ENCODE measurements at regions not wholly inside any gene's neighbourhood (a gene's known extent, or its start where the extent isn't known, plus 50 kb on each side); places are given as distances from the start of the nearest gene placed in this dataset.

DNA sequence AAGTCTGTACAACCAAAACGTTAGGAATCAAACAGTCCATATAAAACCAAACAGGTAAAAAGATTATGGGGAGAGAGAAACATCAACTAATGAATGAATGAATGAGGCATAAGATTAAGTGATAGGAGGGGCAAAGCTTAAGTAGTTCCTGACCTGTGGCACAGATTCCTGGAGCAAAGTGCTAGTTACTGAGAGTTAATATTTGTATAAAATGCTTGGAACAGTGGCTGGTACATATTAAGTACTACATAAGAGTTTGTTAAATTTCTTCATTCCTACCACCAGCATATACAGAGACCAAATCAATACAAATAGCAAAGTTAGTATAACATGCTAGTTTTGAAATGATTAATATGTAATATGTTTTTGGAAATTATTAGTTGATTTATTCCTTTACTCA is 363.7 kb downstream of the ADAM29 start:
- H3K9me3 Mint-ChIP-seq: no peaks in the 10 kb centered on the region
- no peaks in the 10 kb centered on the region for H3K79me2 ChIP-seq (replicated peaks; ENCODE audit: insufficient read depth)
- no peaks in the 10 kb centered on the region for H3K9me2 ChIP-seq (ENCODE audit: insufficient read depth)
- TF ChIP-seq, protein P1, sequence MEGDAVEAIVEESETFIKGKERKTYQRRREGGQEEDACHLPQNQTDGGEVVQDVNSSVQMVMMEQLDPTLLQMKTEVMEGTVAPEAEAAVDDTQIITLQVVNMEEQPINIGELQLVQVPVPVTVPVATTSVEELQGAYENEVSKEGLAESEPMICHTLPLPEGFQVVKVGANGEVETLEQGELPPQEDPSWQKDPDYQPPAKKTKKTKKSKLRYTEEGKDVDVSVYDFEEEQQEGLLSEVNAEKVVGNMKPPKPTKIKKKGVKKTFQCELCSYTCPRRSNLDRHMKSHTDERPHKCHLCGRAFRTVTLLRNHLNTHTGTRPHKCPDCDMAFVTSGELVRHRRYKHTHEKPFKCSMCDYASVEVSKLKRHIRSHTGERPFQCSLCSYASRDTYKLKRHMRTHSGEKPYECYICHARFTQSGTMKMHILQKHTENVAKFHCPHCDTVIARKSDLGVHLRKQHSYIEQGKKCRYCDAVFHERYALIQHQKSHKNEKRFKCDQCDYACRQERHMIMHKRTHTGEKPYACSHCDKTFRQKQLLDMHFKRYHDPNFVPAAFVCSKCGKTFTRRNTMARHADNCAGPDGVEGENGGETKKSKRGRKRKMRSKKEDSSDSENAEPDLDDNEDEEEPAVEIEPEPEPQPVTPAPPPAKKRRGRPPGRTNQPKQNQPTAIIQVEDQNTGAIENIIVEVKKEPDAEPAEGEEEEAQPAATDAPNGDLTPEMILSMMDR (conservative IDR thresholded peaks at IDR 0.05; ENCODE audit: low read depth in 2 of 2): no peak
- no peak for TF ChIP-seq ZNF331 (CRISPR knock-in tag; IDR thresholded peaks at IDR 0.05; ENCODE audit: low read depth)
- TF ChIP-seq JUNB (IDR thresholded peaks at IDR 0.05; ENCODE audit: unreplicated experiment): no peak
- TF ChIP-seq NANOG (IDR thresholded peaks at IDR 0.05; ENCODE audit: borderline replicate concordance): no peak
- TF ChIP-seq, protein P2, sequence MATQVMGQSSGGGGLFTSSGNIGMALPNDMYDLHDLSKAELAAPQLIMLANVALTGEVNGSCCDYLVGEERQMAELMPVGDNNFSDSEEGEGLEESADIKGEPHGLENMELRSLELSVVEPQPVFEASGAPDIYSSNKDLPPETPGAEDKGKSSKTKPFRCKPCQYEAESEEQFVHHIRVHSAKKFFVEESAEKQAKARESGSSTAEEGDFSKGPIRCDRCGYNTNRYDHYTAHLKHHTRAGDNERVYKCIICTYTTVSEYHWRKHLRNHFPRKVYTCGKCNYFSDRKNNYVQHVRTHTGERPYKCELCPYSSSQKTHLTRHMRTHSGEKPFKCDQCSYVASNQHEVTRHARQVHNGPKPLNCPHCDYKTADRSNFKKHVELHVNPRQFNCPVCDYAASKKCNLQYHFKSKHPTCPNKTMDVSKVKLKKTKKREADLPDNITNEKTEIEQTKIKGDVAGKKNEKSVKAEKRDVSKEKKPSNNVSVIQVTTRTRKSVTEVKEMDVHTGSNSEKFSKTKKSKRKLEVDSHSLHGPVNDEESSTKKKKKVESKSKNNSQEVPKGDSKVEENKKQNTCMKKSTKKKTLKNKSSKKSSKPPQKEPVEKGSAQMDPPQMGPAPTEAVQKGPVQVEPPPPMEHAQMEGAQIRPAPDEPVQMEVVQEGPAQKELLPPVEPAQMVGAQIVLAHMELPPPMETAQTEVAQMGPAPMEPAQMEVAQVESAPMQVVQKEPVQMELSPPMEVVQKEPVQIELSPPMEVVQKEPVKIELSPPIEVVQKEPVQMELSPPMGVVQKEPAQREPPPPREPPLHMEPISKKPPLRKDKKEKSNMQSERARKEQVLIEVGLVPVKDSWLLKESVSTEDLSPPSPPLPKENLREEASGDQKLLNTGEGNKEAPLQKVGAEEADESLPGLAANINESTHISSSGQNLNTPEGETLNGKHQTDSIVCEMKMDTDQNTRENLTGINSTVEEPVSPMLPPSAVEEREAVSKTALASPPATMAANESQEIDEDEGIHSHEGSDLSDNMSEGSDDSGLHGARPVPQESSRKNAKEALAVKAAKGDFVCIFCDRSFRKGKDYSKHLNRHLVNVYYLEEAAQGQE (IDR thresholded peaks at IDR 0.05; ENCODE audit: unreplicated experiment): no peak
- no peak for TF ChIP-seq EZH2 (IDR thresholded peaks at IDR 0.05; ENCODE audit: low read depth, unreplicated experiment)
- TF ChIP-seq CREB1 (CRISPR knock-in tag; IDR thresholded peaks at IDR 0.05; ENCODE audit: low read depth): no peak
- peaks cover 10% of the 10 kb centered on the region for H3K4me1 Mint-ChIP-seq
- no peak overlapping the region for H2AFZ ChIP-seq
- H3K27ac Mint-ChIP-seq: no peak overlapping the region
- H3K4me3 ChIP-seq: no peak overlapping the region
- H3K36me3 Mint-ChIP-seq (ENCODE audit: low read depth): no peaks in the 10 kb centered on the region
- H3F3A ChIP-seq (replicated peaks; ENCODE audit: low read depth): no peaks in the 10 kb centered on the region
- peaks cover 4% of the 10 kb centered on the region; the same call in 1 of the 2 replicates for H3K4me1 ChIP-seq (ENCODE audit: insufficient read depth)
- H3K4me3 Mint-ChIP-seq: no peak overlapping the region
- H3K27me3 Mint-ChIP-seq (ENCODE audit: insufficient read depth, low read depth, poor library complexity): no peaks in the 10 kb centered on the region
- no peaks in the 10 kb centered on the region for H4K20me1 ChIP-seq (replicated peaks; ENCODE audit: insufficient read depth)
- no peak for DNase-seq (ENCODE audit: low spot score)
- H3K4me2 ChIP-seq: no peak overlapping the region
- ATAC-seq: no peak
- H3K27me3 ChIP-seq (ENCODE audit: insufficient read depth): no peaks in the 10 kb centered on the region
- no peak overlapping the region for H3K27ac ChIP-seq (ENCODE audit: low read depth)
- no peaks in the 10 kb centered on the region for H3K36me3 ChIP-seq (ENCODE audit: insufficient read depth)

DNA sequence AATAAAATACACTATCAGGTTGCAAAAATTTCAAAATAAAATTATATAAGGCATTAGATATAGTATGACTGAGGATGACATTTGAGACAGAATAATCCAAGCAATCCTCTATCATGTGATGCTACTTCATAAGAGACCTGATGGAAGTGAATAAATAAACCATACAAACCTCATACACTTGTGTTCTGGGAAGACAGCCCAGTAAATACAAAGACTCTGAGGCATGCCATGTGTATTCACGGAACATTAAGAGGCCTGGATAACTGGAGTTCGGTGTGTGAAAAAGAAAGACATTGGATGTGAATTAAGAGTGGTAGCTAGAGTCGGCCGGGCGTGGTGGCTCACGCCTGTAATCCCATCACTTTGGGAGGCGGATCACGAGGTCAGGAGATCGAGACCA is 364.2 kb downstream of the ADAM29 start:
- no peak for DNase-seq (ENCODE audit: low spot score)
- H3K4me3 Mint-ChIP-seq: no peak overlapping the region
- H3K9me2 ChIP-seq (ENCODE audit: insufficient read depth): no peaks in the 10 kb centered on the region
- H3K27me3 Mint-ChIP-seq (ENCODE audit: insufficient read depth, low read depth, poor library complexity): no peaks in the 10 kb centered on the region
- no peak overlapping the region for H3K27ac Mint-ChIP-seq
- no peaks in the 10 kb centered on the region for H3F3A ChIP-seq (replicated peaks; ENCODE audit: low read depth)
- no peaks in the 10 kb centered on the region for H3K36me3 ChIP-seq (ENCODE audit: insufficient read depth)
- ATAC-seq: no peak
- peaks cover 4% of the 10 kb centered on the region; the same call in 1 of the 2 replicates for H3K4me1 ChIP-seq (ENCODE audit: insufficient read depth)
- H3K4me3 ChIP-seq: no peak overlapping the region
- no peak overlapping the region for H3K4me2 ChIP-seq
- no peaks in the 10 kb centered on the region for H3K79me2 ChIP-seq (replicated peaks; ENCODE audit: insufficient read depth)
- no peaks in the 10 kb centered on the region for H3K36me3 Mint-ChIP-seq (ENCODE audit: low read depth)
- peaks cover 8% of the 10 kb centered on the region for H3K4me1 Mint-ChIP-seq
- H3K27me3 ChIP-seq (ENCODE audit: insufficient read depth): no peaks in the 10 kb centered on the region
- H4K20me1 ChIP-seq (replicated peaks; ENCODE audit: insufficient read depth): no peaks in the 10 kb centered on the region
- no peak overlapping the region for H2AFZ ChIP-seq
- H3K9me3 Mint-ChIP-seq: no peaks in the 10 kb centered on the region
- no peak overlapping the region for H3K27ac ChIP-seq (ENCODE audit: low read depth)
- no peak for TF ChIP-seq JUNB (IDR thresholded peaks at IDR 0.05; ENCODE audit: unreplicated experiment)
- TF ChIP-seq, protein P3, sequence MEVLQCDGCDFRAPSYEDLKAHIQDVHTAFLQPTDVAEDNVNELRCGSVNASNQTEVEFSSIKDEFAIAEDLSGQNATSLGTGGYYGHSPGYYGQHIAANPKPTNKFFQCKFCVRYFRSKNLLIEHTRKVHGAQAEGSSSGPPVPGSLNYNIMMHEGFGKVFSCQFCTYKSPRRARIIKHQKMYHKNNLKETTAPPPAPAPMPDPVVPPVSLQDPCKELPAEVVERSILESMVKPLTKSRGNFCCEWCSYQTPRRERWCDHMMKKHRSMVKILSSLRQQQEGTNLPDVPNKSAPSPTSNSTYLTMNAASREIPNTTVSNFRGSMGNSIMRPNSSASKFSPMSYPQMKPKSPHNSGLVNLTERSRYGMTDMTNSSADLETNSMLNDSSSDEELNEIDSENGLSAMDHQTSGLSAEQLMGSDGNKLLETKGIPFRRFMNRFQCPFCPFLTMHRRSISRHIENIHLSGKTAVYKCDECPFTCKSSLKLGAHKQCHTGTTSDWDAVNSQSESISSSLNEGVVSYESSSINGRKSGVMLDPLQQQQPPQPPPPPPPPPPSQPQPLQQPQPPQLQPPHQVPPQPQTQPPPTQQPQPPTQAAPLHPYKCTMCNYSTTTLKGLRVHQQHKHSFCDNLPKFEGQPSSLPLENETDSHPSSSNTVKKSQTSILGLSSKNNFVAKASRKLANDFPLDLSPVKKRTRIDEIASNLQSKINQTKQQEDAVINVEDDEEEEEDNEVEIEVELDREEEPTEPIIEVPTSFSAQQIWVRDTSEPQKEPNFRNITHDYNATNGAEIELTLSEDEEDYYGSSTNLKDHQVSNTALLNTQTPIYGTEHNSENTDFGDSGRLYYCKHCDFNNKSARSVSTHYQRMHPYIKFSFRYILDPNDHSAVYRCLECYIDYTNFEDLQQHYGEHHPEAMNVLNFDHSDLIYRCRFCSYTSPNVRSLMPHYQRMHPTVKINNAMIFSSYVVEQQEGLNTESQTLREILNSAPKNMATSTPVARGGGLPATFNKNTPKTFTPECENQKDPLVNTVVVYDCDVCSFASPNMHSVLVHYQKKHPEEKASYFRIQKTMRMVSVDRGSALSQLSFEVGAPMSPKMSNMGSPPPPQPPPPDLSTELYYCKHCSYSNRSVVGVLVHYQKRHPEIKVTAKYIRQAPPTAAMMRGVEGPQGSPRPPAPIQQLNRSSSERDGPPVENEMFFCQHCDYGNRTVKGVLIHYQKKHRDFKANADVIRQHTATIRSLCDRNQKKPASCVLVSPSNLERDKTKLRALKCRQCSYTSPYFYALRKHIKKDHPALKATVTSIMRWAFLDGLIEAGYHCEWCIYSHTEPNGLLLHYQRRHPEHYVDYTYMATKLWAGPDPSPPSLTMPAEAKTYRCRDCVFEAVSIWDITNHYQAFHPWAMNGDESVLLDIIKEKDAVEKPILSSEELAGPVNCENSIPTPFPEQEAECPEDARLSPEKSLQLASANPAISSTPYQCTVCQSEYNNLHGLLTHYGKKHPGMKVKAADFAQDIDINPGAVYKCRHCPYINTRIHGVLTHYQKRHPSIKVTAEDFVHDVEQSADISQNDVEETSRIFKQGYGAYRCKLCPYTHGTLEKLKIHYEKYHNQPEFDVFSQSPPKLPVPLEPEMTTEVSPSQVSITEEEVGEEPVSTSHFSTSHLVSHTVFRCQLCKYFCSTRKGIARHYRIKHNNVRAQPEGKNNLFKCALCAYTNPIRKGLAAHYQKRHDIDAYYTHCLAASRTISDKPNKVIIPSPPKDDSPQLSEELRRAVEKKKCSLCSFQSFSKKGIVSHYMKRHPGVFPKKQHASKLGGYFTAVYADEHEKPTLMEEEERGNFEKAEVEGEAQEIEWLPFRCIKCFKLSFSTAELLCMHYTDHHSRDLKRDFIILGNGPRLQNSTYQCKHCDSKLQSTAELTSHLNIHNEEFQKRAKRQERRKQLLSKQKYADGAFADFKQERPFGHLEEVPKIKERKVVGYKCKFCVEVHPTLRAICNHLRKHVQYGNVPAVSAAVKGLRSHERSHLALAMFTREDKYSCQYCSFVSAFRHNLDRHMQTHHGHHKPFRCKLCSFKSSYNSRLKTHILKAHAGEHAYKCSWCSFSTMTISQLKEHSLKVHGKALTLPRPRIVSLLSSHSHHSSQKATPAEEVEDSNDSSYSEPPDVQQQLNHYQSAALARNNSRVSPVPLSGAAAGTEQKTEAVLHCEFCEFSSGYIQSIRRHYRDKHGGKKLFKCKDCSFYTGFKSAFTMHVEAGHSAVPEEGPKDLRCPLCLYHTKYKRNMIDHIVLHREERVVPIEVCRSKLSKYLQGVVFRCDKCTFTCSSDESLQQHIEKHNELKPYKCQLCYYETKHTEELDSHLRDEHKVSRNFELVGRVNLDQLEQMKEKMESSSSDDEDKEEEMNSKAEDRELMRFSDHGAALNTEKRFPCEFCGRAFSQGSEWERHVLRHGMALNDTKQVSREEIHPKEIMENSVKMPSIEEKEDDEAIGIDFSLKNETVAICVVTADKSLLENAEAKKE (CRISPR knock-in tag; IDR thresholded peaks at IDR 0.05): no peak
- TF ChIP-seq, protein P4, sequence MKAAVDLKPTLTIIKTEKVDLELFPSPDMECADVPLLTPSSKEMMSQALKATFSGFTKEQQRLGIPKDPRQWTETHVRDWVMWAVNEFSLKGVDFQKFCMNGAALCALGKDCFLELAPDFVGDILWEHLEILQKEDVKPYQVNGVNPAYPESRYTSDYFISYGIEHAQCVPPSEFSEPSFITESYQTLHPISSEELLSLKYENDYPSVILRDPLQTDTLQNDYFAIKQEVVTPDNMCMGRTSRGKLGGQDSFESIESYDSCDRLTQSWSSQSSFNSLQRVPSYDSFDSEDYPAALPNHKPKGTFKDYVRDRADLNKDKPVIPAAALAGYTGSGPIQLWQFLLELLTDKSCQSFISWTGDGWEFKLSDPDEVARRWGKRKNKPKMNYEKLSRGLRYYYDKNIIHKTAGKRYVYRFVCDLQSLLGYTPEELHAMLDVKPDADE (IDR thresholded peaks at IDR 0.05): no peak
- no peak for TF ChIP-seq ZNF331 (CRISPR knock-in tag; IDR thresholded peaks at IDR 0.05; ENCODE audit: low read depth)
- no peak for TF ChIP-seq NANOG (IDR thresholded peaks at IDR 0.05; ENCODE audit: borderline replicate concordance)

All from GM23338 (cell line).